ENCODE measurements at regions not wholly inside any gene's neighbourhood (a gene's known extent, or its start where the extent isn't known, plus 50 kb on each side); places are given as distances from the start of the nearest gene placed in this dataset.
A peak's percentile ranks its signal among the peaks of the same experiment; 100 is the strongest.

DNA sequence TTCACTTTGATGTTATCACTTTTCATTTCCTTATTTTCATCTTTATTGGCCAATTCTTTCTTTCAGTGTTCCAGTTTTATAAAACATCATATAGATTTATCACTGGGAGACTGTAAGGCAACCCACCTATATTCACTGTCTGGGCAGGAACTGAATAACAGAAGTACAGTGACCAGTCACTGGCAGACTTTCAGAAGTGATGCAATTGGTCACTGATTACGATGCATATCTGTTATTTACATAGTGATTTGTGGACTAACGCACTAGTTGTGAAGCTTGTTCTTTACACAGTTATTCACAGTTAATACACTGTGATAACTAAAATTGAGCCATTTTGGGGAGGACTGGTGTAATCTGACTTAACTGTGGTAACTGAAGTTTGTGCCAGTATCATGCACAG is 190.2 kb upstream of the DPH6 start:
- DNase-seq, result no peak

DNA sequence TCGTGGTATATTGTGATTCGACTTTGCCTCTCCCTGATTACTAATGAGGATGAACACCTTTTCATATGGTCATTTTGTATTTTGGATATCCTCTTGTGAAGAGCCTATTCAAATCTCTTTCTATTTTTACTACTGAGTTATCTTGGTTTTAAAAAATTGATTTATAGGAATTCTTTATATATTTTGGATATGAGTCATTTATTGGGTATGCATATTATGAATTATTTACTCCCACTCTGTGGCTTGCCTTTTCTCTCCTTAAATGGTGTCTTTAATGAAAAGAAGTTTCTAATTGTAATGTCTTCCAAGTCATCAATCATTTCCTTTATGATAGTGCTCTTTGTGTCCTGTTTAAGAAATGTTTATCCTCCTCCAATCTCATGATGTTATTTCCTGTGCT is 191.5 kb upstream of the DPH6 start:
- no peak for DNase-seq

- DNase-seq, result no peak
These were observed 192.4 kb upstream of the DPH6 start for GRCh38 chr15:35738370-35738769.

GRCh38 chr15:35740761-35741160 is 194.8 kb upstream of the DPH6 start:
- peak; percentile 33 for DNase-seq

- no peak for DNase-seq
These were observed 195.4 kb upstream of the DPH6 start for GRCh38 chr15:35741395-35741794.

DNA sequence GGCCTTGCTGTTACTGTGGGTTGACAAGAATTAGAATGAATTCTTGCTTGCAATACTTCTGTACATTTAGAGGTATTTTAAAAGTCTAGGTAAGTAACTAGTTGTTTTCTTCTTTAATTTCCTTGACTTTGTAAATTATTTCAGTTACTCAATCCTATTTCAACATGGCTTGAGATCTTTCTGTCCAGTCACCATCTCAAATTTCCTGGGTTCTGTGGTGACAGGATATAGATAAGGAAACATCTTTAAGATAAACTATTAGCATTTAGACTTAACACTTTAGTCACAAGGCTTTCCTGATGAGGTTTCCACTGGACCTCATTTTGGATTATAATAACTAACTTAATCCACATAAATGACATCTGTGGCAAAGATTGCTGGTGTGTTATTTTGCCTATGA is 195.9 kb upstream of the DPH6 start:
- DNase-seq, result no peak

- DNase-seq, result no peak
These were observed 197.4 kb upstream of the DPH6 start for GRCh38 chr15:35743321-35743720.

DNA sequence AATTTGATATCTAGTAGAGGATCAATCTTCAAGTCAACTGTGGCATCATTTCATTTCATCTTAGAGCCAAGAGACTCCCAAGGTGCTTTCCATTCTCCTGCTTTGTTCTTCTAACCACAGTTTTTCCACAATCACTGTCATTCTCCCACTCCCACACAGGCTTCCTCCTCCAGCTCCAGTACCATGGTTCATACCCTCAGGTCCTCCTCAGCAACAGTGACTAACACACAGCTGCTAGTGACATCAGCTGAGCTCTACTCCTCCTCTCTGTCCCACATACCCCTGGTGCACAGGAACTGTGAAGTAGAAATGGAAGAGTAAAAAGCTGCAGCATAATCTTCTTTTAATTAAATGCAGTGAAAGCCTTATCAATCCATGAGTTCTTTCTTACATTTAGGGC is 200.2 kb upstream of the DPH6 start:
- no peak for DNase-seq

DNA sequence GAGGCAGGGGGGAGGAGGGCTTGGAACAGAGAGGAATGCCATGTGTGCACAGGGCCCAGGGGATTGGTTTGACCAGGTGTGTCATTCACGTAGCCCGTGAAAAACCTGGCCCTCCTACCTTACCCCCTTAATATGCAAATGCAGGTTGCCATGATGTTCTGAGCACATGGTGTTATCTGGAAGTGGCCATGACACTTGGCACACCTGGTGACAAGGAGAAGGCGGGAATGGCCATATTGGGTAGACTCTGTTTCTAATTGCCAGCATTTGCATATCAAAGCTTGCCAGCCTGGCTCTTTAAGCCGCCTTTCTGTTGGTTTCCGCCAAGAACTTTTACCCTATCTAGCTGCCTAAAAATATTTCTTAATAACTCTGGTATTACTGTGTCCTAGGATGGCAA is 202.1 kb upstream of the DPH6 start:
- no peak for DNase-seq

DNA sequence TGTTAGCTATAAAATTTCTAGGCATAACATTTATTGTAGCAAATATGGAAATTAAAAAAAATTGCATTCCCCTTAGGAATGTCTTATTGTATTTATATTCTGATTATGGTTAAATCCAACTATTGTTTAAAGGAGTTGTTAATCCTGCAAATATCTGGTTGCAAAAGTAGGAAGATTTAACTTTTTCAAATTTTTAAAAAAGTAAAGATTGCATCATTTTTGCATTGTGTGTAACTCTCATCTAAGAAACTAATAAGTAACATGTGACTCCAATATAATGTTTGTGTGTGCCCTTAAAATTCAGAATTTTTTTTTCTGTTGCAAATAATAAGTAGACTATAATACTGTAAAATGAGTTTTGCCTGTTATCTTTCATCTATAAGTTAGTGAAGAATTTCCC is 204.1 kb upstream of the DPH6 start:
- DNase-seq, result no peak

- peak; percentile 48 for DNase-seq
These were observed 205.6 kb upstream of the DPH6 start for GRCh38 chr15:35751413-35752133.

GRCh38 chr15:35752134-35752466 is 206.1 kb upstream of the DPH6 start:
- DNase-seq, result no peak

DNA sequence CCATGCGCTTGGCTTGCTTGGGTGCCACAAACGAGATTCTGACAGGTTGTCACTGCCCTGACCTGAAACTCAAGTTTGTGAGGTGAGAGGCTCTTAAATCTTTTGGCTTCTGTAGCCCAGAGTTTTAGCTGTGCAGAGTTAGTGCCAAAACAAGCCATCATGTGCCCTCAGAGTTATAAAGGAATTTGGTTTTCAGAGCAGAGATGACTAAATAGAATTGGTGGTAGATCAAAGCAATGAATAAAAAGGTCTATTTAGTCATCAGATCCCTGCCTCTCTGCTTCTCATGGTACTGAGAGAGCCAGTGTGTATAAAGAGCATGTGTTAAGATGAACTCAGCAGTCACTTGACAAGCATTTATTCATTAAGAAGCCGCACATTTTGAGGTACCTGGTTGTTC is 207.5 kb upstream of the DPH6 start:
- DNase-seq, result no peak

DNA sequence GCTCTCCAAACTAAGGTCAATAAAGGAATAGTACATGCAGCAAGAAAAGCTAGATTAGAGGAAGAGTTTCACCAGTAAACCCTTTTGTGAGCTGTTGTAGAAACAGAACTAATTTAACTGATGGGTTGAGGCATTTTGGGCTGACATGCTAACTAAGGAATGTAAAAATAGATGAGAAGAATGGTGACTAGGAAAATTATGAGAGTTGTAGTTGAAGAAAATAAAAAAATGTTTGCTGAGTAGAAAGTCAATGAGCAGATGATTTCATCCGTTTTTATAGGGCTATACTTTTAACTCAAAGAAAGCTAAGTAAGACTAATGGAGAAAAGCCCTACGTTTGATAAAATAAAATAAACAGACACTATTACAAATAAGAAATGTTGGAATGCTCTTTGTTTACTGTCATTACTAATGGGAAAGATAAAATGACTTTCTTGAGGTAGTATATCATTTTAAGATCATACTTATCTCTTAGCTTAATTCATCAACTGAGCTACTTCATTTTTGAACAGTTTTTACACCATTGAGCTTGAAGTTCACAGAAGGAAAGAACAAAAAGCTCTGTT is 209.4 kb upstream of the DPH6 start:
- DNase-seq, result no peak

DNA sequence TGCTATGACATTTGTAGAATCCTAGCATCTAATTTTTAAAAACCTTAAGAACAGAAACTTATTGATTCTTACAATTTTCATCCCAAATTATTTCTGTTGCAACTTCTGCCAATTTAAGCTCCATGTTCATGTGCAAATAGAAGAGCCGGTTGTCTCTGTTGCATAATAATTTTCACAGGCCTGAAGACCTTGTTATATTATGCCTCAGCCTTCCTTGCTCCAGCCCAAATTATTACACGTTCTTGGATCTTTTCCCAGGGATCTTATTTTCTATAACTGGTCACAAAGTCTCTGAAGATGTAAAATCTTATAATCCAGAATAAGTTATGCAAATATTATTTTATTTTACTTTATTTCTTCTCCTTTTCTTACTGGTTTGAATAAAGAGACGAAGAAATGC is 210.7 kb upstream of the DPH6 start:
- DNase-seq, result no peak

DNA sequence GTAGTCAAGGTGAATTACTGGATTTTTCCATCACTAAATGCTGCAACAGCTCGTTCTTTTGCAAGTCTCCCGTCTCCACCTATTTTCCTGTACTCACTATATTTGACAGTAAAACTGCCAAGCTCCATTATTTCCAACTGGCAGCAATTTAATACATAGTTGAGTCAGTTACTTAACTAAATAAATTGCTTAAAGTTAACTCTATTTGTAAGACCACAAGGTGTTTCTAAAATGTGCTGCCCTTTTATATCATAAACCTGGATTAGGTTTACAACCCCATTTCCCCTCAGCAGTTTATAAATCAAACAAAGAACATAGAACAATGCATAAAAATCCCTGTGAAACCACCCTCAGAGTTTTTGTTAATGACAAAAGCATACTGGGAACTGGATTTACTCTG is 211.4 kb upstream of the DPH6 start:
- DNase-seq, result no peak

- no peak for DNase-seq
These were observed 211.8 kb upstream of the DPH6 start for GRCh38 chr15:35757765-35758164.

DNA sequence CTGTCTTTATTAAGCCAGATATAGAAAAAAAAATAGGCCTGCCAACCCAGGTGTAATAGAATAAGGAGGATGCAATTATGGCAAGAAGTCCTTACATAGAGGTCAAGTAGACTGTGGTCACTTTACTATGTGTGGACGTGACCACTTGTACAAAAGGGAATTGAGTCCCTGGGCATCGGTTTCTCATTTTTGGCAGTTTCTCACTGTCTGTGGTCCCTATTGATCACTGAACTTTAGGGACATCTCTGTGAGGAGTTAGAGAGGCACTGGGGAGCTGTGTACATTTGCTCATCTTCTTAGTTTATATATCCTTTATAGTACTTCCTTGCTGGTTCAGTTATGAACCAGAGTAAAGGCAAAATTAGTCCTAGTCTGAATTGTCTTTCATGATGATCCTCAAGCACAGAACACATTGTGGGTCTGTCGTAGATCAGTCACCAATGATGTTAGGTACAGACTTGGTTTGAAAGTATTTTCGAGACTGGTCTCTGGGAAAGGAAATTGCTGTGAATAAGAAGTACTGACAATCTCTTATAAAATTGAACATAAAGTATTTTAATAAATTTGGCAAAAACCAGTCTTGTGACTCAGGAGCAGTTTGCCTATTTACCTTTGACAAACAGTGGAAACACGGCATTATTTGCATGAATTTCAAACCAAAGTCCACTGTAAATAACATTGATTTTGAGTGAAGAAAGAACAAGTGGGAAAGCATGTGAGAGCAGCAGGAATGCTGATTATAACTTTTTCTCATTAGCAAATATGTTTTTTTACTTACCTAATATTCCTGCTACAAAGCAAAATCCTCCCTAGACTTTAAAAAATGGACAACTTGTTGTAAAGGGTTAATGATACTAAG is 218.9 kb upstream of the DPH6 start:
- DNase-seq, result no peak

- no peak for DNase-seq
These were observed 223.0 kb upstream of the DPH6 start for GRCh38 chr15:35768949-35769348.

DNA sequence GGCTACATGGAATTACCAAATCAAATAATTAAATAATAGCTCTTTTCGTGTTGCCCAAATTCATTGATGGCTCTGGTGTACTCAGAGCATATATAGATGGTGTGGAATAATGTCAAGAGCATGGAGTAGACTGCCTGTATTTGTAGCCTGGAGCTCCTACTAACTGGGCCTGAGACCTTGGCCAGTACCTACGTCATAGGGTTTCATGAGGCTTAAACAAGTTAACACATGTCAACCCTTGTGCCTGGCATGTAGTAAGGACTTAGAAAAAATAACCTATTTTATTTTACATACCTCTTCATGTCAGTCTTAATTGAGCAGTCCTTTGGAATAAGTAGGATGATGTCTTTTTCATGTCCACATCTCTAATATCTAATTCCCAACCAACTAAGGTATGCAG is 223.7 kb upstream of the DPH6 start:
- DNase-seq, result no peak

DNA sequence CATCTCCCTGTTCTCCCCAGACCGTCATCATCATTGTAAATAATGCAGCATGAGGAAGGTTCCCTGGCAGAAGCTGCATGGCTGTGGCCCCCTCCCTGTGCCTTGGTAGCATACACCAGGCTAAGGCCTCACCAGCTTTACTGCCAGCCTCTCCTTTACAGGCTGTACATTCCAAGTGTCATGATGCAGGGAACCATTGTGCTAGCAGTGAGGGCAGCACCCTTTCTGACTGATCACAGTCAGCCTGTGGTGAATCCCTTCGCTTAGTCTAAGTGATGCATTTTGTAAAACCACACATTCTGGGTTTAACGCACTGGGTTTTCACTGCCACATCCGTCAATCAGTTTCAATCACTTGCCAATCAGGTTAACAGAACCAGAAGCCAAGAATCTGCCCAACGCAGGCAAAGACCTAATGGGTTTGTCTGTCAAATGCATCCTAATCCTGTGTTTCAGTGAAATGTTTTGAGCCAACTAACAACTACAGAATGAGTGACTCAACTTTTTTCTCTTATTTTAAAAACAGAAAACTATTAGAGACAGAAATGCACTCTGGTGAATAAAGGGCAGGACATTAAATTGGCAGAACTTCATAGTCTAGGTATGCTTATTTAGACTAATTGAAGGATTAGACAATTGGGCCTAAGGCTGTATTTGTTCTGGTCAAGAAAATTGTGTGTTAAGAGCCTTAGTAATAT is 225.9 kb upstream of the DPH6 start:
- DNase-seq, result no peak

- DNase-seq, result no peak
These were observed 228.7 kb upstream of the DPH6 start for GRCh38 chr15:35774653-35775052.

GRCh38 chr15:35775471-35775870 is 229.5 kb upstream of the DPH6 start:
- DNase-seq, result no peak

DNA sequence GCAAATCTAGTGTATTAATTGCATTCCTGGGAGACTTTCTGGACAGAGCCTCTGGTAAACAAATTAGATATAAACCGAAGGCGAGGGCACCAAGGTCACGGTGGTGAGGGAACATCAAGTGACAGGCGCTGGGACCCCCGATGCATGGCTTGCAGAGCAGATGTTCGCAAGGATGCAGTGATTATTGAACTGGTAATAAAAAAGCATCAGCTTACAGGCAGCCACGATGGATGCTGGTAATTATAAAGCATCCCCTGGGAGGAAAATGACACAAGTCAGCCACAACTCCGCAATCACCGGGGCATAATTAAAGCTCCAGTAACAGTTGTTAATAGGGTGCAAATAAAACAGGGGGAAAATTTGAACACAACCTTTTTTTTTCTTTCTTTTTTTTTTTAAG is 231.1 kb upstream of the DPH6 start:
- peak; percentile 79 for DNase-seq

All from NCI-H1694 treated with DMSO at 0.1 percent for 48 hours (cell line).